GM12875 (cell line): ENCODE measurements at regions not wholly inside any gene's neighbourhood (a gene's known extent, or its start where the extent isn't known, plus 50 kb on each side); places are given as distances from the start of the nearest gene placed in this dataset.

Source experiments
- H3K4me3 ChIP-seq: one replicate; pipeline ENCODE4 v1.5.1; 2011; ENCODE audit warnings: low read depth, low read length, control low read depth
- TF ChIP-seq, protein P1 (sequence below): IDR thresholded peaks from 2 replicates; pipeline ENCODE4 v1.5.1; 2011; ENCODE audit warnings: low read depth, mild to moderate bottlenecking, control low read depth, inconsistent platforms, low read length, moderate library complexity, borderline replicate concordance; ENCODE audit not compliant: insufficient read depth

DNA sequence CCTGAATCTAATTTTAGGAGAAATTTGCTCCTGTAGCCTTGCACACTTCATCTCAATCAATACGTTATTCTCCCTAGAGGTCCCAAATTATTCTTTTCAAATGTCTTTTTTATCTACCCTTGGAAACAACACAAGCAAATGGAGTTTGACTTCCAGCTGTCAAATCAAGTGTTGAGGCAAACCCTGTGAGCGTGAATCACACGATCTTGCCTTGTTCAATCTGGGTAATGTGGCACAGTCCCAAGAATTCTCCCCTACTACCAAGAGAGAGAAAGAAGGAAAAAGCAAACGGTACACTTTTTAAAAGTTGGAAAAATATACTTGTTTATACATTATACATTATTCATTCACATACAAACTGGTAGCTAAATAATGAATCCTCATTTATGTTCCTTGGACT lies 2035.3 kb upstream of the CELF4 start:
- H3K4me3 ChIP-seq, result no peak overlapping the region
- TF ChIP-seq, protein P1, sequence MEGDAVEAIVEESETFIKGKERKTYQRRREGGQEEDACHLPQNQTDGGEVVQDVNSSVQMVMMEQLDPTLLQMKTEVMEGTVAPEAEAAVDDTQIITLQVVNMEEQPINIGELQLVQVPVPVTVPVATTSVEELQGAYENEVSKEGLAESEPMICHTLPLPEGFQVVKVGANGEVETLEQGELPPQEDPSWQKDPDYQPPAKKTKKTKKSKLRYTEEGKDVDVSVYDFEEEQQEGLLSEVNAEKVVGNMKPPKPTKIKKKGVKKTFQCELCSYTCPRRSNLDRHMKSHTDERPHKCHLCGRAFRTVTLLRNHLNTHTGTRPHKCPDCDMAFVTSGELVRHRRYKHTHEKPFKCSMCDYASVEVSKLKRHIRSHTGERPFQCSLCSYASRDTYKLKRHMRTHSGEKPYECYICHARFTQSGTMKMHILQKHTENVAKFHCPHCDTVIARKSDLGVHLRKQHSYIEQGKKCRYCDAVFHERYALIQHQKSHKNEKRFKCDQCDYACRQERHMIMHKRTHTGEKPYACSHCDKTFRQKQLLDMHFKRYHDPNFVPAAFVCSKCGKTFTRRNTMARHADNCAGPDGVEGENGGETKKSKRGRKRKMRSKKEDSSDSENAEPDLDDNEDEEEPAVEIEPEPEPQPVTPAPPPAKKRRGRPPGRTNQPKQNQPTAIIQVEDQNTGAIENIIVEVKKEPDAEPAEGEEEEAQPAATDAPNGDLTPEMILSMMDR, result no peak

DNA sequence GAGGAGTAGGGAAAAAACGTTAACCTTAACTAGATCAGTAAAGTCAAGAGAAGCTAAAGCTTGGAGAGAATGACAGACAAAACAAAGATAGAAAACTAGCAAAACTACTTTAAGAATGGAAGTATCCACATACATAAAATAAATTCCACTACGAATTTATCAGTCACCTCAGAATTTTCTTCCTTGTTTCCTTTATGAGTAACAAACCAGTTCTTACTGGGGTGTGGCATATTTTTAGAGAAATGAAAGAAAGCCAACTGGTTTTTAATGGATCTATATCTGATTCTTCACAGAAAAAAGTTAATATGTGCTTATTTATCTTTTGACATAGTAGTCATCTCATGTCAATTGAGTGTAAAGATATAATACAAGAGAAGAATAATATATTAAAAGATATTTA lies 2033.7 kb upstream of the CELF4 start:
- no peak overlapping the region for H3K4me3 ChIP-seq
- TF ChIP-seq, protein P1, result no peak

DNA sequence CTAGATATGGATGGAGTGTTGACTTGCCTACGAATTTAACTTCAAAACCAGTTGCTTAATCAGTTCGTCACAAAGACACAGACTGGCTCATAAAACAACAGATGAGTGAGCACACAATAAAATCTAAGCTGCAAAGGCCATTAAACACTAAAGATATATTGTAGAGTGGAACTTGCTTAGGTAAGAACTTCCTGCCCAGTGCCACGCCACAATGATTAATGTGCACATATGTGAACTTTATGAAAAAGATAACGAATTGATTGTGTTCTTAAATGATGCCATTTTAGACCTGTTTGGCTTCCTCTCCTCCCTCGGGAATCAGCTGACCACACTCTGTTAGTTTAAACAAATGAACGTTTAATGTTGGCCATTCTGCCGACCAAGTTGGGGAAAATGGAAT lies 2031.3 kb upstream of the CELF4 start:
- TF ChIP-seq, protein P1, result no peak
- H3K4me3 ChIP-seq, result no peak overlapping the region

DNA sequence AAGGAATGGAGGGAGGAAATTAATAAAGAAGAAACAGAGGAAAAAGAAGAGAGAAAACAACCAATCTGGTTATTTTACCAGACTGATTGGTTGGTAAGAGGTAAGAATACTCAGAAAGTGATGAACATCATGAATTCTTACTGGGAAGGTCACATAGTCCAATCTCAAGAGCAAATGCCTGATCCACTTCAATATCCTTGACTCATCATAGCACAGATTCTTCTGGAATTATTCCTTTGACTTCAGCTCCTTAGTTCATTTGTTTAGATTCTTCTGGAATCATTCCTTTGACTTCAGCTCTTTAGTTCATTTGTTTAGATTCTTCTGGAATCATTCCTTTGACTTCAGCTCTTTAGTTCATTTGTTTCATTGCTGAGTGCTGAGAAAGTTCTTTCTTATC lies 2030.6 kb upstream of the CELF4 start:
- TF ChIP-seq, protein P1, result no peak
- H3K4me3 ChIP-seq, result no peak overlapping the region

DNA sequence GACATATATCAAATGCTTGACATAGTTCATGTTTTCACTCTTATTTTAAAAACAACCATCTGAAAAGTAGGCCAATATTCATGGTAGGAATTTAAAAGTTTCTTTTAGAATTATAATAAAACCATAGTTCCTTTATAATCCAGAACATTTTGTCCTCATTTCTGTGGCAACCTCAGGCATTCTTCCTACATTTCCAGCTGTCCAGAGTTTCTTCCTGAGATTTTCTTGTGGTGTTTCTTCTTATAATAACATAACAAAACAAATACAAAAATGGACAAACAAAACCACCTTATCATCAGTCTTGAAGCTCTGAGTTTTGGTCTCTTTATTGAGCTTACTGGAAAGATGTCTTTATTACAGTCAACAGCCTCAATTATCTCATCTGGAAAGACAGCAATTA lies 2028.6 kb upstream of the CELF4 start:
- TF ChIP-seq, protein P1, result no peak
- no peak overlapping the region for H3K4me3 ChIP-seq

DNA sequence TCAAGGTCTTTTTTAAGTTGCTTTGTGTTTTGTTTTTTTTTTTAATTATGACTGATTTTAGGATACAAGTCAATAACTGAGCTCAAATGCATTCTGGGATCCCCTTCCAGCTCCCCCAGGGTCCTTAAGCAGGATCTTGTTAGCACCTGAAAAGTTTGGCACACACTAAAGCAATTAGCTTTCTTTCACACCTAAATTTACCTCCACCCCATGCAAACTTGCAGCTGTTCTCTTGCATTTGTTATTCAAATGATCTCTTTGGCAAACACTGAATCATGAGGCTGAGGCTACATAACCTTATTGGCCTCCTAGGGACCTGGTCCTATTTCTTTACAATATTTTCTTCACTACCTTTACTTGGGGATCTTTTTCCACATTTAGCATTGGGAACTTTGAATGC lies 2026.1 kb upstream of the CELF4 start:
- TF ChIP-seq, protein P1, result no peak
- H3K4me3 ChIP-seq, result no peak overlapping the region

DNA sequence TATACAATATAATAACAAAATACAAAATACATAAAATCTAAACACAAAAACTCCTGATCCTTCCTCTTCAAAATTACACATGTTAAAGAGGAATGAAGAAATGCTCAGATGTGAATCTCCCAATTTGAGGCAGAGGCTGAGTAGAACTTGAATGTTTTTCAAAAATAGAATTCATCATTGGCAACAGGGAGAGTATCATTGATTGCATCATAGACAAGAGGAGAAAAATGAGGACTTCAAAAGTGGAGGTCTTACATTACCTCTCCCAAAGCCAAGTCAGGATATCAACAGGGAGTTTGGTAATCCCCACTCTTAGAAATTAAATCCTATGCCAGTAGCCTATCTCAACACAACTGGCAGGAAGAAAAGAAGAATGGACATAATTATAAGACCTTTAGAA lies 2023.9 kb upstream of the CELF4 start:
- no peak overlapping the region for H3K4me3 ChIP-seq

More for the DNA sequence above, 2023.9 kb upstream of the CELF4 start:
- TF ChIP-seq, protein P1, result no peak
